ENCODE measurements at regions not wholly inside any gene's neighbourhood (a gene's known extent, or its start where the extent isn't known, plus 50 kb on each side); places are given as distances from the start of the nearest gene placed in this dataset.

GRCh38 chr7:46343802-46344201 lies 422.7 kb upstream of the IGFBP3 start:
- no peak for DNase-seq

DNA sequence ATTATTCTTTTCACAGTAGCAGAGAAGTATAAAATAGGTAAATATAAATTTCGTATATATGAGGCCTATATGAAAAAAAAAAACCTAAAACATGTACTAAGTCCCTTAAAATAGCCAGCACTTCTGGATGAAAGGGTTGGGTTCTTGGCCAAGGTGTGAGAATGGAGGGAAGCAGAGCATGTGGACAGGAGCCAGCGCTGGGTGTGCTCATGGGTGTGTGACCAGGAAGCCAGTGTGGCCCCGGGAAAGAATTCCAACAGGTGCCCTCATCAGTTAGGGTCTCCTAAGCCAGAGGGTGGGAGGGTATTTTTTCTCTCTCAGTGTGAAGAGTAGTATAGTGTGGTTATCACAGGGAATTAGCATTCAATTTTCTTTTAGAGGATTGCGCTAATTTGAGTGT lies 401.9 kb upstream of the IGFBP3 start:
- DNase-seq: no peak

DNA sequence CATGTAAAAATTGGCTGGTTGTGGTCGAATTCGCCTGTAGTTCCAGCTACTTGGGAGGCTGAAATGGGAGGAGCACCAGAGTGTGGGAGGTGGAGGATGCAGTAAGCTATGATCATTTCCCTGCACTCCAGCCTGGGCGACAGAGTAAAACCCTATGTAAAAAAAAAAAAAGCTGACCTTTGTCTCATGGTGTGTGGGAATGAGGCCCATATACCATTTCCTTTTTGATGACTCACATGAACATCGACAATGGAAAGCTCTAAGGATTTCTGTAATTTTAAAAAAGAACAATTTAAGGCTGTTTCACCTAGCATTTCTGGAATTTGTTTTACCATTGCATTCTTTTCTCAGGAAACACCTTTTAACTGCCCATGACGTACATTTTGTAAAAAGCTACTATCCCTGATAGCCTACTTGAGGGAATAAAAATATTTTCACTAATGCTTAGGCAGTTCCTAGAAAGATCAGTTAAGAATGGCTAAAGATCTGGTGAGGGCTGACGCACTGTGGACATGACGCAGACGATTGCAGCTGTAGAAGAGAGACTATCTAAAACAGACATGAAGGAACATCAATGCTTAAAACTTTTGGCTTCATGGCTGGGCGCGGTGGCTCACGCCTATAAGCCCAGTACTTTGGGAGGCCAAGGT lies 400.6 kb upstream of the IGFBP3 start:
- no peak for DNase-seq

GRCh38 chr7:46320956-46321355 lies 399.9 kb upstream of the IGFBP3 start:
- DNase-seq: no peak

DNA sequence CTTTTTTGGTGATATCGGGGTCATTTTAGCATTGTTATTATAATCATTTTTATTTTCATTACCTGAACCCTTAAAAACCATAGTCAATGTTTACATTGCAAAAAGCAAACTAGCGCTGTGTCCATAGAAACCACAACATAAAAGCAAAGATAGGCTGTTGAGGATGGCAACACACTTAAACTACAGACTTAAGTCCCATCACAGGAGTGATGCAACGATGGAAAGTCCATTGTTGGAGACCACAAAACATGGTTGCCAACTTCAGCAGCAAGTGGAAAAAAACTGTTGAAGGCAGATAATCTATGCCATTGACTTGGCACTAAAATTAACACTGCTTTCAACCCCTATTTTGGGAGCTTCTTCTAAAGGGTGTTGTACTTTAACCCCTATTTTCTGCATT lies 398.8 kb upstream of the IGFBP3 start:
- no peak for DNase-seq

DNA sequence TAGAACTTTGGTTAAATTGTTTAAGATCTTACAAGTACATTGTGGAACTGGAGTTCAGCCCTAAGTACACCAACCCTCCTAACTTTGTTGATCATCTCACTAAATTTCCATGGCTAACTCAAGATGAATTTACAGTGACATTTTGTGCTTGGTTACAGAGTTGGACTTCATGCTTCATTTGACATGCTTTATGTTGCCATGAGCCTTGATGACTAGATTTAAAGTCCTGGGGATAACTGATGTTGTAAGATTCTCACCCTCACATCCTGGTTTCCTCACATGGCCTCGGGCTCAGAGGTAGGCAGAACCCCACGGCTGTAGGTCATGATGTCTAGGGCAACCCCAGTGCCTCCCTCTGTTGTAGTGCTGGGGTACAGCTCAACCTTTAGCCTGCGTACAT lies 397.2 kb upstream of the IGFBP3 start:
- no peak for DNase-seq

DNA sequence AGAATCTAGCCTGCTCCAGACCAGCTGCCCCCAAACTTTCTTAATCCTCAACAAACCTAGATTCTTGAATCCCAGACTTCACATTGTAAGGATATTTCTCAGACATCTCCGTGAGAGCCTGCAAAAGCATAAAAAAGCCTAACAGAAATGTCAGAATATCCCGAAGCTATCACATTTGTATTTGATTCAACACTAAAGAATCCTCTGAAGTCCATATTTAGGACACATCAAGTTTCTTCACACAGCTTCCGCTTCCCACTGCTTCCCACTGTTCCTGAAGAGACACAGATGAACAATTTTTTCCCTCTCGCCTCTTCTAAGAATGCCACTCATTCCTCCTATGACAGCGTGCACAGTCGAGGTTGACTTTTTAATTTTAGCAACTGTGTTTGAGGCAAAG lies 396.2 kb upstream of the IGFBP3 start:
- DNase-seq: no peak

DNA sequence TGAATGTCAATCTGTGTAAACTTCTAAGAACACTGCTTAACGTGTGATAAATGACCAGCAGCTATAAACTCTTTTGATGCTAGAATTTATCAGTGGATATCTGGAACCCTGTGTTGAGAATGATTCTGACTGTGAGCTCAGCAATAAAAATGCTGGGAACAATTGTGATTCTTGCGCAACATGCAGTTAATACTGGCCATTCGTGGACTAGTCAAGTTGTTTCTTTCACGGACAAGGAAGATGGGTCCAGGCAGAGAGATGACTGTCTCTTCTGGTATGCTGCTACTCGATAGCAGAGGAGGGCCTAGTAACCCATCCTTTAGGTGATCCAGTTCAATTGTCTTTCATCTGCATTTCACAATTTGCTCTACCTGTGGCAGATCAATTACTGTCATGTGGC lies 394.8 kb upstream of the IGFBP3 start:
- DNase-seq: no peak

DNA sequence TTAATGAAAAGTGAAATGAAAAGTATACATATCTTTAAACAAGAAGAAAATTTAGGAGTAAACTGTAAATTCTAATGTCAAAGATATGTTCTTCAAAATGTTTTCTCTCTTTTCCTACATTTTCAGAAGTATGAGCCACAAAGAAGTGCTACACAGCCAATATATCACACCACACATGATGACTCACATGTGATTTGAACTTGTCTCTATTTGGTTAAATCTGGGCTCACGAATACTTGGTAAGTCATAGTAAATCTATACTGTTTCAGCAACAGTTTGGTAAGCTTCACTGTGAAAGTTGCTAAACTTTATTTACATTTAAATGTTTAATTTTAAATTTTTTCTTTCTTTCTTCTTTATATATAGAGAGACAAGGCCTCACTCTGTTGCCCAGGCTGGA lies 380.6 kb upstream of the IGFBP3 start:
- no peak for DNase-seq

DNA sequence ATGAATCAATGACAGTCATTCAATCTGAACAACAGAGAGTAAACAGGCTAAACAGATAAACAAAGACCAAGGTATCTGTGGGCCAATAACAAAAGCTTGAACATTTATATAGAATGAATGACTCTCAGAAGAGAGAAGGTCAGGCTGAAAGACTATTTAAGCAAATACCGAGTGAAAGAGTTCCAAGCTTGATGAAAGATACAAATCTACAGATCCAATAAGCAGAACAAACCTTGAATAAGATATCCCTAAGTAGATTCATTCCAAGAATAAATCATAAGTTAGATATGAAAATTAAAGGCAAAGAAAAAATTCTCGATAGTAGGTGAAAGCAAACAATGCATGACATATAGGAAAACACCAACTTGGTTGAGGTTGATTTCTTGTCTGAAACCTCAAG lies 376.4 kb upstream of the IGFBP3 start:
- DNase-seq: no peak

- no peak for DNase-seq
These were observed 375.5 kb upstream of the IGFBP3 start for GRCh38 chr7:46296526-46296925.

- no peak for DNase-seq
These were observed 373.3 kb upstream of the IGFBP3 start for GRCh38 chr7:46294381-46294780.

DNA sequence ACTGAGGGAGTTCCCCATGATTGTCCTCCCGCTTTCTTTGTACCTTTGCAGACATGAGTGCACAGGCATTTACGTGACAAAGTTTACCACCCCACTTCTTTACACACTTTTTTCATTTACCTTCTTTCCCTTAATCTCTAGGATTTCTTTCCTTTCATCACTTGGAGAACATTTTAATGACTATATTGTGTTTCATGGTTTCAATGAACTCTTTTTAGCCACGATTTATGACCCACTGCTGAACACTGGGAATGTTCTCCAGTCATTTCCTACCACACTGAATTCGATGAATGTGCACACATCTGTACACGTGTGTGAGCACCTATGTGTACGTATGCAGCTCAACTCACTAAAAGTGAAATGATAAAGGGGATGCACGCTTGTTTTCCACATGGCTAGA lies 371.7 kb upstream of the IGFBP3 start:
- DNase-seq: no peak

GRCh38 chr7:46291601-46292150 lies 370.6 kb upstream of the IGFBP3 start:
- DNase-seq: no peak

- DNase-seq: no peak
These were observed 370.0 kb upstream of the IGFBP3 start for GRCh38 chr7:46291050-46291438.

GRCh38 chr7:46290374-46291049 lies 369.4 kb upstream of the IGFBP3 start:
- DNase-seq: no peak

- DNase-seq: no peak
These were observed 367.8 kb upstream of the IGFBP3 start for GRCh38 chr7:46288861-46289260.

DNA sequence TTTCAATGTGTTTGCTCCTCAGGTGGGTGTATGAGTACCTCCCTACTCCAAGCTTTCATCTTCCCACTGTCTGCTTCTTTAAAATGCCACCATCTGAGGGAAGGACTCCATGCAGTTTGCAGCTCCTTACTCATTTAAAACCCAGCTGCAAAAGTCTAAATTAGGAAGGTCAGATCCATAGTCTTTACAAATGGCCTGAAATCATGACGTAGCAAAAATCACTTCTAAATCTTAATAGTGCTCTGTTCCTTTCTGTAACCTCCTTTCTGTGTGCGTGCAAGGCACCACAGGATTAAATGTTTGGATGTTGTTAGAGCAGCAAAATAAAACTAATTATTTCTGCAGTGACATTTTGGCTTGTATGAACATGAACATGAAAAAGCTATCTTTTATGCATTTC lies 366.9 kb upstream of the IGFBP3 start:
- no peak for DNase-seq

- no peak for DNase-seq
These were observed 365.9 kb upstream of the IGFBP3 start for GRCh38 chr7:46286957-46287356.

GRCh38 chr7:46286356-46286755 lies 365.3 kb upstream of the IGFBP3 start:
- DNase-seq: no peak

- DNase-seq: no peak
These were observed 364.8 kb upstream of the IGFBP3 start for GRCh38 chr7:46285878-46286277.

GRCh38 chr7:46283852-46284251 lies 362.8 kb upstream of the IGFBP3 start:
- DNase-seq: no peak

DNA sequence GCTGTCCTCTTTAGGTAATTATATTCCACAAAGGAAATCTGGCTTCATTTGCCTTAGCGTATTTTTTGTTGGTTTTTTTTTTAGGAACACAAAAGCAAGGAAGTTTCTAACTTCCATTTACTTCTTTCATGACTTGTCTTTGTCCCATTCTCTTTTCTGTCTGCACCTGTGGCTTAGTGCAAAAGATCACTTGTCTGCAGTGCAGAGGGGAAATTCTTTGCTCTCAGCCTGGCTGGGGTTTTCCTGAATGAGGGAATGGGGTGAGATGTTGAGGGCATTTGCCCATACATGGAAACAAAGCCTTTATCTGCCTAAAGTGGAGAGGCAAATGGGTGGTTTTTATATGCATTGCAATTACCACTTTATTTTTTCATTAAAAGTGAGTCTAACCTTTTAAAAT lies 361.1 kb upstream of the IGFBP3 start:
- no peak for DNase-seq

- DNase-seq: no peak
These were observed 360.0 kb upstream of the IGFBP3 start for GRCh38 chr7:46281071-46281470.

GRCh38 chr7:46279290-46279689 lies 358.2 kb upstream of the IGFBP3 start:
- DNase-seq: no peak

Measured in 8988T (cell line).